HEK293 (cell line): ENCODE measurements at regions not wholly inside any gene's neighbourhood (a gene's known extent, or its start where the extent isn't known, plus 50 kb on each side); places are given as distances from the start of the nearest gene placed in this dataset.
A peak's percentile ranks its signal among the peaks of the same experiment; 100 is the strongest.

ENCODE experiments used
- CTCF ChIA-PET: fragments of 350-600 bp; formaldehyde crosslinking; extraction: SDS; loops from one replicate; lab custom pipeline; 2021; ENCODE audit warnings: antibody characterized with exemption; lab: Yijun Ruan, JAX
- POLR2A ChIA-PET: fragments of 300-600 bp; formaldehyde crosslinking; extraction: SDS; loops from one replicate; lab custom pipeline; 2020; ENCODE audit warnings: antibody characterized with exemption, inconsistent platforms; lab: Yijun Ruan, JAX
- H3K27ac ChIP-seq: fragments of 200-500 bp; sonication (Bioruptor generic); 2 replicates; pipeline ENCODE4 v1.5.1; 2014; ENCODE audit warnings: low read depth, low read length, control low read depth, inconsistent platforms; ENCODE audit errors: extremely low read depth
- H3K36me3 ChIP-seq, 2 experiments: fragments of 200-500 bp in 1 of 2; sonication (Bioruptor generic) in 1 of 2; 1 replicate in 1 of 2; 2 replicates in 1 of 2; pipeline ENCODE4 v1.5.1; 2014 to 2017; ENCODE audit warnings: inconsistent platforms in 2 of 2, low read length in 2 of 2; ENCODE audit not compliant: control insufficient read depth in 2 of 2, insufficient read depth in 1 of 2
- H3K4me1 ChIP-seq: fragments of 200-500 bp; sonication (Bioruptor generic); 2 replicates; pipeline ENCODE4 v1.5.1; 2014; ENCODE audit warnings: mild to moderate bottlenecking, low read length, inconsistent platforms; ENCODE audit not compliant: control insufficient read depth, insufficient read depth
- H3K4me3 ChIP-seq: 2 replicates; pipeline ENCODE4 v1.5.1; 2011; ENCODE audit warnings: low read depth, mild to moderate bottlenecking, control low read depth, low read length, moderate library complexity
- H3K9me3 ChIP-seq: fragments of 200-500 bp; sonication (Bioruptor generic); 2 replicates; pipeline ENCODE4 v1.5.1; 2014; ENCODE audit warnings: low read depth, low read length, inconsistent platforms; ENCODE audit not compliant: control insufficient read depth, insufficient read depth
- GLIS2 ChIP-seq: fragments of 450-650 bp; formaldehyde crosslinking; IDR thresholded peaks from 2 replicates; pipeline ENCODE4 v1.5.1; 2016; ENCODE audit warnings: missing biosample characterization, missing genetic modification characterization
- IKZF3 ChIP-seq: fragments of 450-650 bp; IDR thresholded peaks from 2 replicates; pipeline ENCODE4 v1.5.0; 2018; ENCODE audit warnings: missing biosample characterization, mild to moderate bottlenecking, missing genetic modification characterization, moderate library complexity
- KLF10 ChIP-seq: fragments of 450-650 bp; IDR thresholded peaks from 2 replicates; pipeline ENCODE4 v1.5.1; 2018; ENCODE audit warnings: missing biosample characterization, mild to moderate bottlenecking, missing genetic modification characterization
- PRDM10 ChIP-seq: fragments of 450-650 bp; formaldehyde crosslinking; IDR thresholded peaks from 2 replicates; pipeline ENCODE4 v1.5.1; 2016; ENCODE audit warnings: missing biosample characterization, missing genetic modification characterization
- SETDB1 ChIP-seq: IDR thresholded peaks from one replicate; pipeline ENCODE4 v1.6.1; 2017; ENCODE audit warnings: mild to moderate bottlenecking, low read length, moderate library complexity, mixed read lengths; ENCODE audit not compliant: insufficient read length
- SP2 ChIP-seq: fragments of 450-650 bp; formaldehyde crosslinking; IDR thresholded peaks from 2 replicates; pipeline ENCODE4 v1.5.1; 2016; ENCODE audit warnings: missing biosample characterization, missing genetic modification characterization
- YY2 ChIP-seq: fragments of 450-650 bp; formaldehyde crosslinking; IDR thresholded peaks from 2 replicates; pipeline ENCODE4 v1.5.1; 2016; ENCODE audit warnings: missing biosample characterization, missing genetic modification characterization
- ZBTB21 ChIP-seq: fragments of 450-650 bp; formaldehyde crosslinking; IDR thresholded peaks from 2 replicates; pipeline ENCODE4 v1.5.1; 2017; ENCODE audit warnings: missing biosample characterization, missing genetic modification characterization
- ZEB2 ChIP-seq: fragments of 450-650 bp; formaldehyde crosslinking; IDR thresholded peaks from 2 replicates; pipeline ENCODE4 v1.5.1; 2016; ENCODE audit warnings: missing biosample characterization, missing genetic modification characterization
- ZNF169 ChIP-seq: fragments of 450-650 bp; formaldehyde crosslinking; IDR thresholded peaks from 2 replicates; pipeline ENCODE4 v1.5.1; 2016; ENCODE audit warnings: missing biosample characterization, missing genetic modification characterization
- ZNF174 ChIP-seq: fragments of 450-650 bp; formaldehyde crosslinking; IDR thresholded peaks from 2 replicates; pipeline ENCODE4 v1.5.0; 2017; ENCODE audit warnings: missing biosample characterization, mild to moderate bottlenecking, missing genetic modification characterization
- ZNF202 ChIP-seq: fragments of 450-650 bp; formaldehyde crosslinking; IDR thresholded peaks from 2 replicates; pipeline ENCODE4 v1.5.1; 2016; ENCODE audit warnings: missing biosample characterization, missing genetic modification characterization, borderline replicate concordance
- ZNF488 ChIP-seq: fragments of 450-650 bp; formaldehyde crosslinking; IDR thresholded peaks from 2 replicates; pipeline ENCODE4 v1.5.1; 2016; ENCODE audit warnings: missing biosample characterization, missing genetic modification characterization
- ZNF529 ChIP-seq: fragments of 450-650 bp; formaldehyde crosslinking; IDR thresholded peaks from 2 replicates; pipeline ENCODE4 v1.5.1; 2017; ENCODE audit warnings: missing genetic modification characterization, missing biosample characterization; ENCODE audit not compliant: insufficient replicate concordance
- ZNF654 ChIP-seq: fragments of 450-650 bp; formaldehyde crosslinking; IDR thresholded peaks from 2 replicates; pipeline ENCODE4 v1.5.1; 2016; ENCODE audit warnings: low read depth, missing biosample characterization, missing genetic modification characterization
- ZNF660 ChIP-seq: fragments of 450-650 bp; IDR thresholded peaks from 2 replicates; pipeline ENCODE4 v1.5.1; 2018; ENCODE audit warnings: missing biosample characterization, mild to moderate bottlenecking, missing genetic modification characterization
- ZNF777 ChIP-seq: fragments of 450-650 bp; formaldehyde crosslinking; IDR thresholded peaks from 2 replicates; pipeline ENCODE4 v1.5.1; 2017; ENCODE audit warnings: missing biosample characterization, missing genetic modification characterization, borderline replicate concordance
- TF ChIP-seq, protein P1 (sequence below): fragments of 450-650 bp; formaldehyde crosslinking; IDR thresholded peaks from 2 replicates; pipeline ENCODE4 v1.5.1; 2016; ENCODE audit warnings: missing biosample characterization, missing genetic modification characterization

DNA sequence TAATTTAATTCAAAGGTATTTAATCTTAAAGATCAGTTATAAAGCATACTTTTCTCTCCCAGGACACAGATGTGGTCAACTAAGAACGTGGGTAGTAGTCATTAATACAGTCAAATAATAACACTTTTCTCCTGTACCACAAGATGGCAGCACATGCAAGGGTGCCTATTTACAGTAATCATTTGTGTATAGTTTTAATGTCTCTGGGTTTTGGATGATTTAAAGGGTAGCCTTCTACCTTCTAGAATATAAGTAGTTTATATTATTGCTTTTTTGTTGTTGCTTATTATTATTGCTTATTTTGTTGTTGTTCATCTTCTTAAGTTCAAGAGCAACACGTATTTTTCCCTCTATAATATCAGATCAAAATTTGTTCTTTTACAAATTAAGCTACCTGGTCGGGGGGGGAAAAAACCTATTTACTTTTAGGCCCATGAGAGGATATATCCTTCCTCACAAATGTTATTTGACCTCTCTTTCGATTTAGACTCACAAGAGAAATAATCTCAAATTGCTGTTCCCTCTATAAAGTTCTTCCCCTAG is 59.6 kb upstream of the SLC27A6 start:
- Histone ChIP-seq H3K36me3 (no peaks in the 10 kb centered on the region), H3K27ac (no peak overlapping the region), H3K9me3 (no peaks in the 10 kb centered on the region), H3K4me1 (no peaks in the 10 kb centered on the region), H3K4me3 (no peak overlapping the region)
- ChIA-PET CTCF (interaction anchor here (0.6 to 3.3 kb wide), 33 partner anchors 8 to 1224 kb away, joined by 3 to 21 read pairs (median 3); partner anchors contain the start of gene ISOC1), POLR2A (interaction anchor here (1.0 kb wide), 1 partner anchor 189 kb away, joined by 3 read pairs; the partner anchor contains the start of gene ISOC1)
- TF ChIP-seq ZNF654 (tag by site-specific recombination) (peak; percentile 72), ZNF202 (no peak), GLIS2 (tag by site-specific recombination) (no peak), ZEB2 (no peak), PRDM10 (tag by site-specific recombination) (no peak), ZNF660 (tag by site-specific recombination) (0 out of 2 replicates have a peak, but pooled peaks have one; percentile 56), ZNF777 (tag by site-specific recombination) (no peak), ZNF529 (no peak), KLF10 (0 out of 2 replicates have a peak, but pooled peaks have one; percentile 16)
- TF ChIP-seq, protein P1, sequence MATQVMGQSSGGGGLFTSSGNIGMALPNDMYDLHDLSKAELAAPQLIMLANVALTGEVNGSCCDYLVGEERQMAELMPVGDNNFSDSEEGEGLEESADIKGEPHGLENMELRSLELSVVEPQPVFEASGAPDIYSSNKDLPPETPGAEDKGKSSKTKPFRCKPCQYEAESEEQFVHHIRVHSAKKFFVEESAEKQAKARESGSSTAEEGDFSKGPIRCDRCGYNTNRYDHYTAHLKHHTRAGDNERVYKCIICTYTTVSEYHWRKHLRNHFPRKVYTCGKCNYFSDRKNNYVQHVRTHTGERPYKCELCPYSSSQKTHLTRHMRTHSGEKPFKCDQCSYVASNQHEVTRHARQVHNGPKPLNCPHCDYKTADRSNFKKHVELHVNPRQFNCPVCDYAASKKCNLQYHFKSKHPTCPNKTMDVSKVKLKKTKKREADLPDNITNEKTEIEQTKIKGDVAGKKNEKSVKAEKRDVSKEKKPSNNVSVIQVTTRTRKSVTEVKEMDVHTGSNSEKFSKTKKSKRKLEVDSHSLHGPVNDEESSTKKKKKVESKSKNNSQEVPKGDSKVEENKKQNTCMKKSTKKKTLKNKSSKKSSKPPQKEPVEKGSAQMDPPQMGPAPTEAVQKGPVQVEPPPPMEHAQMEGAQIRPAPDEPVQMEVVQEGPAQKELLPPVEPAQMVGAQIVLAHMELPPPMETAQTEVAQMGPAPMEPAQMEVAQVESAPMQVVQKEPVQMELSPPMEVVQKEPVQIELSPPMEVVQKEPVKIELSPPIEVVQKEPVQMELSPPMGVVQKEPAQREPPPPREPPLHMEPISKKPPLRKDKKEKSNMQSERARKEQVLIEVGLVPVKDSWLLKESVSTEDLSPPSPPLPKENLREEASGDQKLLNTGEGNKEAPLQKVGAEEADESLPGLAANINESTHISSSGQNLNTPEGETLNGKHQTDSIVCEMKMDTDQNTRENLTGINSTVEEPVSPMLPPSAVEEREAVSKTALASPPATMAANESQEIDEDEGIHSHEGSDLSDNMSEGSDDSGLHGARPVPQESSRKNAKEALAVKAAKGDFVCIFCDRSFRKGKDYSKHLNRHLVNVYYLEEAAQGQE (tag by site-specific recombination) = no peak

DNA sequence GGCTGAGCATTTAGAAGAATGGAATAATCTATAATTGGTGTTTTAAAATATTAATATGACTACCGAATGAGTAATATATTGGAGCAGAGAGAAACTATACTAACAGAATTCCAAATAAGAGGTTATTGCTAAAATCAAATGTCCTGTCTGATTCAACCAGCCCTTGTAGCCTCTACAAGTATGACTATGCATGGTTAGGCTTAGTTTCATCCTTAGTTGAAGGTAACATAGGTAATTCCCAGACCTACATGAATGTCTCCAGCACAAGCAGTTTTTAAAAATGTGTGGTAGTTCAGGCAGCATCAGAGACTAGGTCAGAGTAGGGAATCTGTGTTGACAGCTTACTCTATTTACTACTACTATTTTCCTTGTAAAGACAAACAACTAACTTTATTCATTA is 51.7 kb upstream of the SLC27A6 start:
- H3K27ac ChIP-seq = no peak overlapping the region
- H3K4me1 ChIP-seq = no peaks in the 10 kb centered on the region
- CTCF ChIA-PET = interaction anchor here (1.0 kb wide), 1 partner anchor 854 kb away, joined by 3 read pairs; no protein-coding TSS in a partner anchor
- H3K36me3 ChIP-seq = no peaks in the 10 kb centered on the region
- TF ChIP-seq SP2 = no peak
- TF ChIP-seq IKZF3 (tag by site-specific recombination) = no peak
- TF ChIP-seq ZNF174 (tag by site-specific recombination) = no peak
- no peak for TF ChIP-seq SETDB1
- no peak for TF ChIP-seq ZNF169
- no peak for TF ChIP-seq YY2 (tag by site-specific recombination)
- TF ChIP-seq ZEB2 = no peak
- no peak for TF ChIP-seq ZBTB21 (tag by site-specific recombination)
- no peak for TF ChIP-seq ZNF488
- no peak overlapping the region for H3K4me3 ChIP-seq
- POLR2A ChIA-PET = no interaction called here
- H3K9me3 ChIP-seq = no peaks in the 10 kb centered on the region
